ENCODE measurements at regions not wholly inside any gene's neighbourhood (a gene's known extent, or its start where the extent isn't known, plus 50 kb on each side); places are given as distances from the start of the nearest gene placed in this dataset.

- 0 to 61% methylated on average over 1 of the region's 1 CpG for WGBS, 2 donors
Observed at GRCh38 chr18:1452821-1453220, 548.1 kb downstream of the ADCYAP1 start.

GRCh38 chr18:1455605-1456004 is 550.9 kb downstream of the ADCYAP1 start:
- intact Hi-C loops (cut with DNase I) = no loop called here
- H3K9me3 ChIP-seq = peaks cover 0 to 3% (median 0%) of the 10 kb centered on the region in 4 donors
- H3K27me3 ChIP-seq = no peaks in the 10 kb centered on the region
- no peak for DNase-seq
- H3K27ac ChIP-seq = no peak overlapping the region
- TF ChIP-seq POLR2AphosphoS5 (IDR thresholded peaks at IDR 0.05) = no peak
- TF ChIP-seq CTCF (IDR thresholded peaks at IDR 0.05) = no peak
- TF ChIP-seq EP300 (IDR thresholded peaks at IDR 0.05) = no peak
- TF ChIP-seq POLR2A (IDR thresholded peaks at IDR 0.05) = no peak
- H3K36me3 ChIP-seq = no peaks in the 10 kb centered on the region
- H3K4me1 ChIP-seq = no peaks in the 10 kb centered on the region
- H3K4me3 ChIP-seq = no peak overlapping the region

More at GRCh38 chr18:1452821-1453220, 548.1 kb downstream of the ADCYAP1 start:
- intact Hi-C loops (cut with DNase I) = no loop called here
- Histone ChIP-seq H3K27ac (no peak overlapping the region), H3K4me3 (no peak overlapping the region), H3K27me3 (no peaks in the 10 kb centered on the region), H3K4me1 (no peaks in the 10 kb centered on the region), H3K9me3 (peaks cover 0 to 5% (median 0%) of the 10 kb centered on the region in 4 donors), H3K36me3 (no peaks in the 10 kb centered on the region)
- TF ChIP-seq EP300 (IDR thresholded peaks at IDR 0.05) = no peak
- TF ChIP-seq POLR2AphosphoS5 (IDR thresholded peaks at IDR 0.05) = no peak
- TF ChIP-seq POLR2A (IDR thresholded peaks at IDR 0.05) = no peak
- TF ChIP-seq CTCF (IDR thresholded peaks at IDR 0.05) = no peak
- DNase-seq = no peak

GRCh38 chr18:1458547-1458946 is 553.9 kb downstream of the ADCYAP1 start:
- no peaks in the 10 kb centered on the region for H3K27me3 ChIP-seq
- no peak overlapping the region for H3K27ac ChIP-seq
- WGBS, 2 donors = 78 to 91% methylated on average over 4 of the region's 4 CpGs
- no peak for DNase-seq
- H3K9me3 ChIP-seq = no peaks in the 10 kb centered on the region
- no peak overlapping the region for H3K4me3 ChIP-seq
- TF ChIP-seq CTCF (IDR thresholded peaks at IDR 0.05) (no peak), POLR2AphosphoS5 (IDR thresholded peaks at IDR 0.05) (no peak), EP300 (IDR thresholded peaks at IDR 0.05) (no peak), POLR2A (IDR thresholded peaks at IDR 0.05) (no peak)
- no peaks in the 10 kb centered on the region for H3K4me1 ChIP-seq
- H3K36me3 ChIP-seq = no peaks in the 10 kb centered on the region
- intact Hi-C loops (cut with DNase I) = no loop called here

DNA sequence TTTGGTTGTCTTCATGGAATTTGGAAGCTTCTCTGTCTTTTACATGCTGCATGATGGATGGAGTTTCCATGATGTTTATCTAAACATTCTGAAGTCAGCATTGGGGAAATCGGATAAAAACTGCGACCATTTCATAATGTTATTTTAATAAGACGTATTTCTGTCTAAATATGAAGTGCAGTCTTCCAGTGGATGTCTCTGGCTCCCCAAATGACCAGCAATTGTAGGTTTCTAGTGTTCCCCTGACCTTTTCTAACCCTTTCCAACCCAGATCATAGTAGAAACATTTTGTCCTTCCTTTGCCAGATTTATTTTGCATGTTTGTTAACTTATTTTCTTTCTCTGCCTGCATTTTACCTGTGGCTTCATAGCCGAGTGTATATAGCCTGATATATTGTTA is 559.3 kb downstream of the ADCYAP1 start:
- no peaks in the 10 kb centered on the region for H3K4me1 ChIP-seq
- H3K27me3 ChIP-seq = no peaks in the 10 kb centered on the region
- DNase-seq = no peak
- TF ChIP-seq EP300 (IDR thresholded peaks at IDR 0.05) = no peak
- no peak for TF ChIP-seq POLR2AphosphoS5 (IDR thresholded peaks at IDR 0.05)
- TF ChIP-seq POLR2A (IDR thresholded peaks at IDR 0.05) = no peak
- TF ChIP-seq CTCF (IDR thresholded peaks at IDR 0.05) = no peak
- H3K27ac ChIP-seq = no peak overlapping the region
- 70 to 73% methylated on average over 4 of the region's 4 CpGs for WGBS, 2 donors
- no peaks in the 10 kb centered on the region for H3K9me3 ChIP-seq
- intact Hi-C loops (cut with DNase I) = no loop called here
- H3K36me3 ChIP-seq = no peaks in the 10 kb centered on the region
- H3K4me3 ChIP-seq = no peak overlapping the region

GRCh38 chr18:1464444-1465217 is 560.0 kb downstream of the ADCYAP1 start:
- Histone ChIP-seq H3K27me3 (no peaks in the 10 kb centered on the region), H3K4me1 (no peaks in the 10 kb centered on the region), H3K27ac (no peak overlapping the region), H3K36me3 (no peaks in the 10 kb centered on the region), H3K9me3 (no peaks in the 10 kb centered on the region), H3K4me3 (no peak overlapping the region)
- TF ChIP-seq EP300 (IDR thresholded peaks at IDR 0.05) = no peak
- no peak for TF ChIP-seq CTCF (IDR thresholded peaks at IDR 0.05)
- no peak for TF ChIP-seq POLR2A (IDR thresholded peaks at IDR 0.05)
- no peak for TF ChIP-seq POLR2AphosphoS5 (IDR thresholded peaks at IDR 0.05)
- 34 to 48% methylated on average over 4 of the region's 4 CpGs for WGBS, 2 donors
- no peak for DNase-seq
- intact Hi-C loops (cut with DNase I) = no loop called here

Data from sigmoid colon (tissue), 6 donors.